ENCODE measurements at regions not wholly inside any gene's neighbourhood (a gene's known extent, or its start where the extent isn't known, plus 50 kb on each side); places are given as distances from the start of the nearest gene placed in this dataset.

DNA sequence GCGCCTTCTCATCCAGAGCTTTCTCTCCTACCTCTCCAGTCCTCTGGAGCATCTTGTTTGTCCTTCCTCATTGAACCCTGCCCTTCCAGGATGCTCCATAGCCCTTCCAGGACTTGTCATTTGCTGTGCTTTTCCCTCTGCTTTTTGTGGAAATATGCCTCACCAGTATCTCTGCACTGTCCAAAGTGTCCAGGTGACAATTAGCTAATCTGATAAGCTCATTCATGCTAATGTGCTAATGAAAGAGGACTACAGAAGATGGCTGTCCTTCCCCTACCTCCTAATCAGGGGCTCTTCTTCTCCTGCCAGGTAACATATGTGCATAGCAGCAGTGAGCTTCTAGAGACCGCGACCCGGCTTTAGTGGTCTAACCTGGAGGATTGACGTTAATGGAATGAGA is 58.4 kb upstream of the OTX2 start:
- TF ChIP-seq POLR2A (IDR thresholded peaks at IDR 0.05) = no peak
- TF ChIP-seq, protein P1, sequence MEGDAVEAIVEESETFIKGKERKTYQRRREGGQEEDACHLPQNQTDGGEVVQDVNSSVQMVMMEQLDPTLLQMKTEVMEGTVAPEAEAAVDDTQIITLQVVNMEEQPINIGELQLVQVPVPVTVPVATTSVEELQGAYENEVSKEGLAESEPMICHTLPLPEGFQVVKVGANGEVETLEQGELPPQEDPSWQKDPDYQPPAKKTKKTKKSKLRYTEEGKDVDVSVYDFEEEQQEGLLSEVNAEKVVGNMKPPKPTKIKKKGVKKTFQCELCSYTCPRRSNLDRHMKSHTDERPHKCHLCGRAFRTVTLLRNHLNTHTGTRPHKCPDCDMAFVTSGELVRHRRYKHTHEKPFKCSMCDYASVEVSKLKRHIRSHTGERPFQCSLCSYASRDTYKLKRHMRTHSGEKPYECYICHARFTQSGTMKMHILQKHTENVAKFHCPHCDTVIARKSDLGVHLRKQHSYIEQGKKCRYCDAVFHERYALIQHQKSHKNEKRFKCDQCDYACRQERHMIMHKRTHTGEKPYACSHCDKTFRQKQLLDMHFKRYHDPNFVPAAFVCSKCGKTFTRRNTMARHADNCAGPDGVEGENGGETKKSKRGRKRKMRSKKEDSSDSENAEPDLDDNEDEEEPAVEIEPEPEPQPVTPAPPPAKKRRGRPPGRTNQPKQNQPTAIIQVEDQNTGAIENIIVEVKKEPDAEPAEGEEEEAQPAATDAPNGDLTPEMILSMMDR (IDR thresholded peaks at IDR 0.05) = no peak
